MM.1S (cell line): ENCODE measurements at regions not wholly inside any gene's neighbourhood (a gene's known extent, or its start where the extent isn't known, plus 50 kb on each side); places are given as distances from the start of the nearest gene placed in this dataset.

Experiments used
- DNase-seq: peaks from one replicate; pipeline ENCODE4 v3.0.0-alpha.2; 2015
- H2AFZ ChIP-seq: fragments of 300-600 bp; sonication (generic); 2 replicates; pipeline ENCODE4 v1.6.0; 2016; ENCODE audit warnings: antibody characterized with exemption, low read length
- H3F3A ChIP-seq: fragments of 300-600 bp; sonication (generic); 2 replicates; pipeline ENCODE4 v1.6.1; 2016; ENCODE audit warnings: mild to moderate bottlenecking, antibody characterized with exemption, low read length, moderate library complexity, mixed read lengths; ENCODE audit not compliant: insufficient read depth
- H3K27ac ChIP-seq: fragments of 300-600 bp; sonication (generic); 2 replicates; pipeline ENCODE4 v1.5.1; 2016; ENCODE audit warnings: mild to moderate bottlenecking, low read length
- H3K27me3 ChIP-seq: fragments of 300-600 bp; sonication (generic); replicated peaks from 2 replicates; pipeline ENCODE4 v1.6.0; 2016; ENCODE audit warnings: low read length; ENCODE audit not compliant: insufficient read depth
- H3K36me3 ChIP-seq: fragments of 300-600 bp; sonication (generic); replicated peaks from 2 replicates; pipeline ENCODE4 v1.6.1; 2016; ENCODE audit warnings: mild to moderate bottlenecking, low read length, mixed read lengths; ENCODE audit not compliant: insufficient read depth
- H3K4me1 ChIP-seq: fragments of 300-600 bp; sonication (generic); 2 replicates; pipeline ENCODE4 v1.6.1; 2016; ENCODE audit warnings: low read length, mixed read lengths
- H3K4me2 ChIP-seq: fragments of 300-600 bp; sonication (generic); 2 replicates; pipeline ENCODE4 v1.6.0; 2016; ENCODE audit warnings: low read depth, low read length
- H3K4me3 ChIP-seq: fragments of 300-600 bp; sonication (generic); 2 replicates; pipeline ENCODE4 v1.5.1; 2016; ENCODE audit warnings: low read length, mixed read lengths
- H3K79me2 ChIP-seq: fragments of 300-600 bp; sonication (generic); 2 replicates; pipeline ENCODE4 v1.6.1; 2016; ENCODE audit warnings: mixed run types, low read length, mixed read lengths
- H3K9ac ChIP-seq: fragments of 300-600 bp; sonication (generic); 2 replicates; pipeline ENCODE4 v1.6.1; 2016; ENCODE audit warnings: low read length, mixed read lengths
- H3K9me2 ChIP-seq: fragments of 300-600 bp; sonication (generic); replicated peaks from 2 replicates; pipeline ENCODE4 v1.6.1; 2016; ENCODE audit warnings: mild to moderate bottlenecking, low read length, mixed read lengths; ENCODE audit not compliant: insufficient read depth
- H3K9me3 ChIP-seq: fragments of 300-600 bp; sonication (generic); replicated peaks from 2 replicates; pipeline ENCODE4 v1.6.1; 2016; ENCODE audit warnings: mild to moderate bottlenecking, low read length, mixed read lengths; ENCODE audit not compliant: insufficient read depth
- H4K20me1 ChIP-seq: fragments of 300-600 bp; sonication (generic); 2 replicates; pipeline ENCODE4 v1.6.1; 2016; ENCODE audit warnings: mild to moderate bottlenecking, low read length, moderate library complexity, mixed read lengths; ENCODE audit not compliant: insufficient read depth
- EZH2 ChIP-seq: fragments of 300-600 bp; sonication (generic); optimal IDR thresholded peaks from 2 replicates; pipeline ENCODE3; 2017; ENCODE audit warnings: low read depth, mild to moderate bottlenecking, antibody characterized with exemption, low read length, mixed read lengths
- EZH2phosphoT487 ChIP-seq: fragments of 300-600 bp; sonication (generic); IDR thresholded peaks from 2 replicates; pipeline ENCODE4 v1.6.1; 2018; ENCODE audit warnings: antibody characterized with exemption, low read length
- TF ChIP-seq, protein P1 (sequence below): fragments of 300-600 bp; sonication (generic); IDR thresholded peaks from 2 replicates; pipeline ENCODE4 v1.5.1; 2016; ENCODE audit warnings: antibody characterized with exemption, low read length, mixed read lengths

DNA sequence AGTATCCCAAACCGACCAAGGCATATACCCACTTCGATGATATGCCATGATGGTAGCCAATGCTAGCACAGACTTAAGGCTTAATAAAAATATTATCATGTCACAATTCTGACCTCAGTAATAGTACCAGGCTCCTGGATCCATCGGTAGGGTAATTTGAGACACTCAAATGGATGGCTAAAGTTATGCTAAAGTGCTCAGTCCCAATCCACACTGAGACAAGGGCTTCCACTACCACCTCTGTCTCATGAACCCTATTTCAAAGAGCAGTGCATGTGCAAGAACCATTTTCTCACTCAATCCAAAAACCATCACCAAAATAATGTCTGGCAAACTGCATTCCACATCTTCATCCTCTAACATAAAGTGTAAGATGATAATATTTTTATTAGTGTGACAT lies 122.4 kb upstream of the KRR1 start:
- no peak overlapping the region for H3K4me2 ChIP-seq
- TF ChIP-seq EZH2 (no peak), EZH2phosphoT487 (no peak)
- TF ChIP-seq, protein P1, sequence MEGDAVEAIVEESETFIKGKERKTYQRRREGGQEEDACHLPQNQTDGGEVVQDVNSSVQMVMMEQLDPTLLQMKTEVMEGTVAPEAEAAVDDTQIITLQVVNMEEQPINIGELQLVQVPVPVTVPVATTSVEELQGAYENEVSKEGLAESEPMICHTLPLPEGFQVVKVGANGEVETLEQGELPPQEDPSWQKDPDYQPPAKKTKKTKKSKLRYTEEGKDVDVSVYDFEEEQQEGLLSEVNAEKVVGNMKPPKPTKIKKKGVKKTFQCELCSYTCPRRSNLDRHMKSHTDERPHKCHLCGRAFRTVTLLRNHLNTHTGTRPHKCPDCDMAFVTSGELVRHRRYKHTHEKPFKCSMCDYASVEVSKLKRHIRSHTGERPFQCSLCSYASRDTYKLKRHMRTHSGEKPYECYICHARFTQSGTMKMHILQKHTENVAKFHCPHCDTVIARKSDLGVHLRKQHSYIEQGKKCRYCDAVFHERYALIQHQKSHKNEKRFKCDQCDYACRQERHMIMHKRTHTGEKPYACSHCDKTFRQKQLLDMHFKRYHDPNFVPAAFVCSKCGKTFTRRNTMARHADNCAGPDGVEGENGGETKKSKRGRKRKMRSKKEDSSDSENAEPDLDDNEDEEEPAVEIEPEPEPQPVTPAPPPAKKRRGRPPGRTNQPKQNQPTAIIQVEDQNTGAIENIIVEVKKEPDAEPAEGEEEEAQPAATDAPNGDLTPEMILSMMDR, result no peak

DNA sequence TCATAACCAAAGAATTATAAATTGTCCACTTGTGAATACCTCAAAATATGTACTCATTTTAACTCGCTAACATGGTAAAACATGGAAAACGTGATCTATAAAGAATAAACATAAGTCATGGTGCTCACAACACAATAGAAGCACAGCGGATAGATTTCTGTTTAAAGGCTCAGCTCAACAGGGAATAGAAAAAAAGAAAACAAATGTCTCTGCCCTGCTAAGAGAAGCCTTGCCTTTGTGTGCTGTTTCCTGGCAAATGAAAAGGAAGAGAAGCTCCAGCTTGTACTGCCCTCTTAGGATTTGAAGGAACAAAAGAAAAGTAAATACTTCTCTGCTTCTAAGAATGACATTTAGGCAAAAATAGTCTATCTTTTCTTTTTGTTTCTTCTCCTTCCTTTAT lies 121.0 kb upstream of the KRR1 start:
- Histone ChIP-seq H3K4me3 (no peak overlapping the region), H4K20me1 (no peaks in the 10 kb centered on the region), H3K79me2 (no peaks in the 10 kb centered on the region), H3K4me1 (no peaks in the 10 kb centered on the region), H3K27ac (no peak overlapping the region), H3K9me3 (no peaks in the 10 kb centered on the region), H3K27me3 (no peaks in the 10 kb centered on the region), H3K9me2 (no peaks in the 10 kb centered on the region), H3K9ac (no peak overlapping the region), H3K4me2 (no peak overlapping the region), H3K36me3 (no peaks in the 10 kb centered on the region), H2AFZ (no peak overlapping the region), H3F3A (no peaks in the 10 kb centered on the region)
- no peak for DNase-seq
- no peak for TF ChIP-seq EZH2
- no peak for TF ChIP-seq EZH2phosphoT487
- TF ChIP-seq, protein P1, result no peak

More for the DNA sequence above, 122.4 kb upstream of the KRR1 start:
- no peaks in the 10 kb centered on the region for H3K9me3 ChIP-seq
- H3K4me1 ChIP-seq, result no peaks in the 10 kb centered on the region
- no peaks in the 10 kb centered on the region for H3K36me3 ChIP-seq
- H4K20me1 ChIP-seq, result no peaks in the 10 kb centered on the region
- no peaks in the 10 kb centered on the region for H3K9me2 ChIP-seq
- H2AFZ ChIP-seq, result no peak overlapping the region
- H3K4me3 ChIP-seq, result no peak overlapping the region
- DNase-seq, result no peak
- H3F3A ChIP-seq, result no peaks in the 10 kb centered on the region
- H3K27ac ChIP-seq, result no peak overlapping the region
- H3K27me3 ChIP-seq, result no peaks in the 10 kb centered on the region
- H3K9ac ChIP-seq, result no peak overlapping the region
- no peaks in the 10 kb centered on the region for H3K79me2 ChIP-seq

DNA sequence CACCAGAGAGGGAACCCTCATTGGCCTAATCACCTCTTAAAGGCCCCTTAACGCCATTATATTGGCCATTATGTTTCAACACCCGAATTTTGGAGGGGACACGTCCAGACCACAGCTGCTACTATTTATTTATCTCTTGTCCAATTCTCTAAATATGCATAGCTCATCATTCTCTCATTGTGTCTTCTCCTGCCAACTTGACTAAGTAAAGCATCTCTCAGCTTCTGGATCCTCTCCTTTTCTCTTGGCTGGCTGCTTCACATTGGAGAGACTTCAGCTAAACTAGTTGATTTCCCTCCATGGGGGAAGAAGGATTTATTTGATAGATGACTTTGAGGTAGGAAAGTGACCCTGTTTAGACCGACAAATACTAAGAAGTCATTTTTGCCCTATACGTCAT lies 120.4 kb upstream of the KRR1 start:
- no peaks in the 10 kb centered on the region for H4K20me1 ChIP-seq
- no peaks in the 10 kb centered on the region for H3F3A ChIP-seq
- H3K4me1 ChIP-seq, result no peaks in the 10 kb centered on the region
- no peak overlapping the region for H3K27ac ChIP-seq
- no peak overlapping the region for H2AFZ ChIP-seq
- H3K4me2 ChIP-seq, result no peak overlapping the region
- no peak overlapping the region for H3K4me3 ChIP-seq
- H3K9me3 ChIP-seq, result no peaks in the 10 kb centered on the region
- TF ChIP-seq EZH2phosphoT487 (no peak), EZH2 (no peak)
- TF ChIP-seq, protein P1, result no peak
- no peaks in the 10 kb centered on the region for H3K36me3 ChIP-seq
- H3K9ac ChIP-seq, result no peak overlapping the region
- H3K9me2 ChIP-seq, result no peaks in the 10 kb centered on the region
- no peaks in the 10 kb centered on the region for H3K79me2 ChIP-seq
- DNase-seq, result no peak
- H3K27me3 ChIP-seq, result no peaks in the 10 kb centered on the region
